Uterus (tissue), 3 donors: ENCODE measurements at regions not wholly inside any gene's neighbourhood (a gene's known extent, or its start where the extent isn't known, plus 50 kb on each side); places are given as distances from the start of the nearest gene placed in this dataset.

Source experiments
- DNase-seq, 2 donors: peaks; one replicate each; pipeline ENCODE4 v3.0.0-alpha.2; 2019 to 2020
- H3K27ac ChIP-seq, 2 donors: fragments of 200-600 bp; sonication (generic); 1 replicate in 1 of 2; 2 replicates in 1 of 2; pipeline ENCODE4 v1.5.1; 2016 to 2018
- H3K27me3 ChIP-seq, 2 donors: fragments of 200-600 bp; sonication (generic); one replicate each; pipeline ENCODE4 v1.5.1; 2018 to 2019; ENCODE audit warnings: control low read depth in 1 of 2
- H3K36me3 ChIP-seq, 2 donors: fragments of 200-600 bp; sonication (generic); one replicate each; pipeline ENCODE4 v1.5.1; 2019; ENCODE audit warnings: control low read depth in 1 of 2
- H3K4me1 ChIP-seq, 2 donors: fragments of 200-600 bp; sonication (generic); one replicate each; pipeline ENCODE4 v1.5.1; 2018 to 2019; ENCODE audit warnings: control low read depth in 1 of 2
- H3K4me3 ChIP-seq, 2 donors: fragments of 200-600 bp; sonication (generic); 1 replicate in 1 of 2; 2 replicates in 1 of 2; pipeline ENCODE4 v1.5.1; 2018 to 2019; ENCODE audit warnings: mild to moderate bottlenecking in 1 of 2
- H3K9me3 ChIP-seq, 2 donors: fragments of 200-600 bp; sonication (generic); one replicate each; pipeline ENCODE4 v1.5.1; 2019; ENCODE audit warnings: control low read depth in 1 of 2
- POLR2A ChIP-seq, 2 donors: fragments of 450-650 bp; IDR thresholded peaks; one replicate each; pipeline ENCODE4 v1.6.1; 2016; ENCODE audit warnings: antibody characterized with exemption in 2 of 2, mild to moderate bottlenecking in 1 of 2, moderate library complexity in 1 of 2
- intact Hi-C: fragments of 100-400 bp; cut with DNase I; formaldehyde crosslinking; loops from one replicate; pipeline ENCODE4 v1.15.1; 2023; ENCODE audit warnings: low total_unique reads
- TF ChIP-seq, protein P1 (sequence below), 4 experiments: fragments of 200-600 bp in 2 of 4; fragments of 450-650 bp in 2 of 4; sonication (generic) in 2 of 4; IDR thresholded peaks; one replicate each; pipeline ENCODE4 v1.5.1; 2016 to 2019; ENCODE audit warnings: antibody characterized with exemption in 4 of 4, mild to moderate bottlenecking in 2 of 4, moderate library complexity in 1 of 4
- donor health status: DM: yes; HTN: yes; CAD: no.

- Histone ChIP-seq H3K27me3 (no peaks in the 10 kb centered on the region), H3K4me3 (no peak overlapping the region), H3K27ac (no peak overlapping the region), H3K9me3 (no peaks in the 10 kb centered on the region), H3K36me3 (no peaks in the 10 kb centered on the region), H3K4me1 (no peaks in the 10 kb centered on the region)
- TF ChIP-seq, protein P1, sequence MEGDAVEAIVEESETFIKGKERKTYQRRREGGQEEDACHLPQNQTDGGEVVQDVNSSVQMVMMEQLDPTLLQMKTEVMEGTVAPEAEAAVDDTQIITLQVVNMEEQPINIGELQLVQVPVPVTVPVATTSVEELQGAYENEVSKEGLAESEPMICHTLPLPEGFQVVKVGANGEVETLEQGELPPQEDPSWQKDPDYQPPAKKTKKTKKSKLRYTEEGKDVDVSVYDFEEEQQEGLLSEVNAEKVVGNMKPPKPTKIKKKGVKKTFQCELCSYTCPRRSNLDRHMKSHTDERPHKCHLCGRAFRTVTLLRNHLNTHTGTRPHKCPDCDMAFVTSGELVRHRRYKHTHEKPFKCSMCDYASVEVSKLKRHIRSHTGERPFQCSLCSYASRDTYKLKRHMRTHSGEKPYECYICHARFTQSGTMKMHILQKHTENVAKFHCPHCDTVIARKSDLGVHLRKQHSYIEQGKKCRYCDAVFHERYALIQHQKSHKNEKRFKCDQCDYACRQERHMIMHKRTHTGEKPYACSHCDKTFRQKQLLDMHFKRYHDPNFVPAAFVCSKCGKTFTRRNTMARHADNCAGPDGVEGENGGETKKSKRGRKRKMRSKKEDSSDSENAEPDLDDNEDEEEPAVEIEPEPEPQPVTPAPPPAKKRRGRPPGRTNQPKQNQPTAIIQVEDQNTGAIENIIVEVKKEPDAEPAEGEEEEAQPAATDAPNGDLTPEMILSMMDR (IDR thresholded peaks at IDR 0.05): no peak
- no peak for TF ChIP-seq POLR2A (IDR thresholded peaks at IDR 0.05)
- intact Hi-C loops: no loop called here
- no peak for DNase-seq
Observed at GRCh38 chr1:5460974-5461373, 531.3 kb downstream of the NPHP4 start.

DNA sequence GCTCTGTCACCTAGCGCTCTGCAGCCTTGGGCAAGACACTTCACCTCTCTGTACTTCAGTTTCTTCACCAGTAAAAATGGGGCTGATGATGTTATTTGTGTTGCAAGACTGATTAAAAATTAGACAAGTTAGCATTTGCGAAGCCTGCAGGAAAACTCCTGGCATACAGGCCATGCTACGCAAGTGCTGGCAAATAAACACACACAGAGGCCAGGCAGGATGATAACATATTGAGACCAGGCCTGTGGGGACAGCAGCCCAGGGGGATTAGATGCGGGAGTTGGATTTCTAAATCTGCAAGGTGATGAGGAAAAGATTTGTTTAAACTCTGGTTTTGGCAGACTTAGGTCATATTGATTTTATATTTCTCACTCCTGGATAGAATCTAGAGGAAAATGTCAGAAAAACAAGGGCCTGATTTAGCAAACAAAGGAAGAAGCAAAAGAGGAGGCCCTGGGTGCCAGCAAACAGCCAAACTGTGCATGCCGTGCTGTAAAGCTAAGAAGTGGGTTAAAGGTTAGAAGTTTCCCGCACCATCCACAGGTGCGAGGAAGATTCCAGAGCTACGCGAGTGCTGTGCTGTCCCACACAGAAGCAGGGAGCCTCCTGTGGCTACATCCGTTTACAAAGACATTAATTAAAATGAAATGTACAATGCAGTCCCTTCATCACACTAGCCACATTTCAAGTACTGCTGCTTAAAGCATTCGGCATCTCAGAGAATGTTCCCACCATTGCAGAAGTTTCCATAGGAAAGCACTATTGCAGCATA, 532.2 kb downstream of the NPHP4 start:
- intact Hi-C loops: no loop called here
- no peaks in the 10 kb centered on the region for H3K36me3 ChIP-seq
- H3K27ac ChIP-seq: no peak overlapping the region
- H3K4me1 ChIP-seq: no peaks in the 10 kb centered on the region
- no peak overlapping the region for H3K4me3 ChIP-seq
- H3K9me3 ChIP-seq: no peaks in the 10 kb centered on the region
- no peak for DNase-seq
- no peaks in the 10 kb centered on the region for H3K27me3 ChIP-seq
- TF ChIP-seq, protein P1 (IDR thresholded peaks at IDR 0.05): no peak
- TF ChIP-seq POLR2A (IDR thresholded peaks at IDR 0.05): no peak

- H3K9me3 ChIP-seq: no peaks in the 10 kb centered on the region
- H3K36me3 ChIP-seq: no peaks in the 10 kb centered on the region
- H3K4me3 ChIP-seq: no peak overlapping the region
- intact Hi-C loops: no loop called here
- DNase-seq: no peak
- no peak overlapping the region for H3K27ac ChIP-seq
- TF ChIP-seq, protein P1 (IDR thresholded peaks at IDR 0.05): no peak
- TF ChIP-seq POLR2A (IDR thresholded peaks at IDR 0.05): no peak
- no peaks in the 10 kb centered on the region for H3K4me1 ChIP-seq
- H3K27me3 ChIP-seq: no peaks in the 10 kb centered on the region
Observed at GRCh38 chr1:5458248-5458647, 534.0 kb downstream of the NPHP4 start.

DNA sequence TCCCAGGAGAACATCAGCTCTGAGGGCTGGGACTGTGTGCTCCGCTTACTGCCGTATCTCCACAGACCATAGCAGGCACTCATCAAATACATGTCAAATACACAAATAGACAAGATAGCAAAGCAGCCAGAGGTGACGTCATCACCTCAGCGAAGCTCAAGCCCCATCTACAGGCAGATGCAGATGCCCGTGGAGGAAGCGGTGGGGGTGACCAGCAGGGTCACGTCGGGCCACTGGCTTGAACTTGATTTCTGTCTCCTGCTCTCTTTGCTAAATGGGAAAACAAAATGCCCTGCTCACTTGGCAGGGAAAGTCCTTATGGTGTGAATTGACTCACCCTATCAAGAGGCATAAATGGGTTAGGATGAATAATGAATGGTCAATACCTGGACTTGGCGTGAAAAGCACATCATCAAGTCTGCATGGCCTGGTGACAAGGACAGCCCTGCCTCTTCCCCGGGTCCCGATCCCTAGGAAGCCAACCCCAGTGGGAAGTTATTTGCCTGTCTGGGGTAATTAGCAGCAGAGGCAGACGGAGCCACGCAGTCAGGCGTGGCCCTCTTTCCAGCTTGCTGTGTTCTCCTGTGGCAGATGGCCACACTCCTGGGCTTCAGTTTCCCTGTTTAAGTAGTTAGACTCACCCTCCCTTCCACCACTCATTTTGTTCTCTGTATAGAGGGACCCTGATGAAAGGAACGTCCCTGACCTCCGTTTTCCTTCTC, 536.0 kb downstream of the NPHP4 start:
- intact Hi-C loops: no loop called here
- no peaks in the 10 kb centered on the region for H3K36me3 ChIP-seq
- H3K4me3 ChIP-seq: no peak overlapping the region
- no peak for DNase-seq
- H3K27ac ChIP-seq: no peak overlapping the region
- no peaks in the 10 kb centered on the region for H3K4me1 ChIP-seq
- H3K9me3 ChIP-seq: no peaks in the 10 kb centered on the region
- TF ChIP-seq POLR2A (IDR thresholded peaks at IDR 0.05): no peak
- TF ChIP-seq, protein P1 (IDR thresholded peaks at IDR 0.05): no peak
- no peaks in the 10 kb centered on the region for H3K27me3 ChIP-seq

- no peaks in the 10 kb centered on the region for H3K9me3 ChIP-seq
- DNase-seq: no peak
- intact Hi-C loops: no loop called here
- no peak overlapping the region for H3K27ac ChIP-seq
- TF ChIP-seq POLR2A (IDR thresholded peaks at IDR 0.05): no peak
- TF ChIP-seq, protein P1 (IDR thresholded peaks at IDR 0.05): no peak
- H3K27me3 ChIP-seq: no peaks in the 10 kb centered on the region
- no peaks in the 10 kb centered on the region for H3K36me3 ChIP-seq
- H3K4me1 ChIP-seq: no peaks in the 10 kb centered on the region
- H3K4me3 ChIP-seq: no peak overlapping the region
Observed at GRCh38 chr1:5455651-5456050, 536.6 kb downstream of the NPHP4 start.
